ENCODE measurements at regions not wholly inside any gene's neighbourhood (a gene's known extent, or its start where the extent isn't known, plus 50 kb on each side); places are given as distances from the start of the nearest gene placed in this dataset.

DNA sequence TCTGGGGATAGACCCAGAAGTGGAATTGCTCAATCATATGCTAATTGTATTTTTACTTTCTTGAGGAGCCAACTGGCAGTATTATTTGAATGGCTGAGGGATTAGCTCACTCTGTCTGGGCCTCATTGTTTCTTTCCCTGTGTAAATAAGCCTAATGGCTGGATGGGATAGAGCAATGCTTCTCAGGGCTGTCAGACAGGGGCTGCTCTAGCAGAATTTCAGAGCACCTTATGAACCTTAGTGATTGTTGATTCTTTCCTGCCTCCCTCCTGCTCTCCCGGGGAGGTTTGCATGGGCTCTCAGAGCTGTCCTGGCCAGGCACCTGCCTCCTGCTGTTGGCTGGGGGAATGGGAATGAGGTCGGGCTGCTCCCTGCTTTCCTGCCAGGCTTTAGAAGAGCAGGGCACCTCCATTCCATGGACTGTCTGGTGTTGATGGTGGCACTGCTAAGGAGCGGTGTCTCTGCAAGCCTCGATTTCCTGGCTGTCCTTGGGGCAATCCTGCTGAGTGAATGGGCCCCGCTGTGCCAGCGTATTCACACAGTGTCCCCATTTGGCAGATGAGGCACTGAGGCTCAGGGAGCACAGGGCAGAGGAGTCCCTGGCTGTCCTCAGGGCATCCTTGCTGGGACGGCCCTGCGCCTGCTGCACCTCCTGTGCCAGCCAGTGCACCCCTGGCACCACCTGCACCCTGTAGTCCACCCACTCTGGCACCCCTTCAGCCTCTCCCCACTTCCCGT lies 468.2 kb upstream of the HS6ST1 start:
- no peak for DNase-seq

DNA sequence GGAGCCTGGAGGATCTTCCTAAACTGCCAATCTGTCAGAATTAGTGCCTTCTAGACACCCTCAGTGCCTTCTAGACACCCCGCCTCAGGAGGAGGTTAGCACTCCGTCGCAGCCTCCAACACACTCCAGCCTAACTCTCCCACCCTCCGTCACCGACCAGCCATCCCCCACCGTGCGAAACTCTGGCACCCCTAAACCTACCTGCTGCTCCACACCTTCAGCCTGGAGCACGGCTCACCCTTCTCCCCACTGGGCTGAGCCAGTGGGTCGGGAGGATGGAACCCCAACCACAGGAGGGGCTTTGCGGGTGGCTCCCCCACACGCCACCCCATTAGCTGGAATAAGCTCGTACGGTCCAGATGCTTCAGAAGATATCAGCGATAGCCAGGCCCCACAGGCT lies 468.9 kb upstream of the HS6ST1 start:
- DNase-seq, result no peak

GRCh38 chr2:128788636-128789220 lies 470.1 kb upstream of the HS6ST1 start:
- no peak for DNase-seq

DNA sequence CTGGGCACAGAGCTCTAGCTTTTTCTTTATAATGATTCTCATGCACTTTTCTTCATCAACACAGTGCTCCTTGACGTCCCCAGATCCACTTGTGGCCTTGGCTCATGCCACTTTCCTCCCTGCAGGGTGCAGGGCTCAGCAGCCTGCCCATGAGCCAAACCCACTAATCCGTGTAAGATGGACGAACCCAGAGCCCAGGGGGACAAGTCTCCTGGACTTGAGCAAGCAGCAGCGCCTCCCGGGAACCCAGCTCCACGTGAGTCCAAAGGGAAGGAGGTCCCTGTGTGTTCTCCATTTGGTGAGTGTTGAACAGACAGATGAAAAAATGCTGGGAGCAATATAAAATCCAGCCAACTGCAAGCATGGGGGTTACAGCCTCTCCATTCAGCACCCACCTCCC lies 470.6 kb upstream of the HS6ST1 start:
- DNase-seq, result no peak

DNA sequence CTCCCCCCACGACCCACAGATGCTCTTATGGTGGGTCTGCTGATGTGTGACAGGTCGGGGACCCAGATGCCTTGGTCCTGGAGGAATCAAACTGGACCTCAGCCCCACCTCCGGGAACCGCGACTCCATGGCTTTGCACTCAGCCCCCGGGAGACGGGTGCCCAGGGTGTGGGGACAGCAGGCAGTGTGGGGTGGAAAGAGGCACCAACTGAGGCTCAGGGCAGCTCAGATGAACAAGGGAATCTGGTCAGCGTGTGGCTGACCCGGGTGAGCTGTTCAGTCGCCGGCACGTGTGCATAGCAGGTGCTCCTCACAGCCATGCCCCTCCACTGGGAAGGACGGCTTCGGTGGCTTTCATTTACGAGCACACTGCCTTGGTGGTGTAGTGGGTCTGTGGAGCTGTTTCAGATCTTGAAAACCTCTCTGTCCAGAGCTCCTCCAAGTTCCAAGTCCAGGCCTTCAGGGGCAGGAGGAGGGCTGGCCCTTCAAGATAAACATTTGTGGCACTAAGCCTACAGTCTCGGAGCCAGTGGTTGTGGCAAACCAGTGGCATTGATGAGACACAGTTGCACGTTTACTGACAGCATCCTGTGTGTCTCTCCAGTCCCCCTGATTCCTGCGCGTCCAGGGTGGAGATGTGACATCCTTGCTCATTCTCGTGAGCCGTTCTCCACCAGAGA lies 471.2 kb upstream of the HS6ST1 start:
- no peak for DNase-seq

GRCh38 chr2:128790541-128791001 lies 471.9 kb upstream of the HS6ST1 start:
- DNase-seq, result no peak

- no peak for DNase-seq
These were observed 472.7 kb upstream of the HS6ST1 start for GRCh38 chr2:128791120-128791984.

DNA sequence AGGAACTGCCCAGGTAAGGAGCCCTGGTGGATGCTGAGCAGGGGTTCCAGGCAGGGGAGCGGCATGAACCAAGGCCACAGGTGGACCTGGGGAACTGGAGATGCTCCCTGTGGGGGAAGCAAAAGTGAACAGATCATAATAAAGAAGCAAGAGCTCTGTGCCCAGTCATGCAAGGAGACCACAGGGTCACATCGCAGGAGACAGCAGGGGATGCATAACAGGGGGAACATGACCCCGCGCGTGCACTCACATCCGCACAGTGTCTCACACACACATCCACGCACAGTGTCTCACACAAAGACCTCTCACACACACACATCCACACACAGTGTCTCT lies 473.3 kb upstream of the HS6ST1 start:
- peak; percentile 15 for DNase-seq

DNA sequence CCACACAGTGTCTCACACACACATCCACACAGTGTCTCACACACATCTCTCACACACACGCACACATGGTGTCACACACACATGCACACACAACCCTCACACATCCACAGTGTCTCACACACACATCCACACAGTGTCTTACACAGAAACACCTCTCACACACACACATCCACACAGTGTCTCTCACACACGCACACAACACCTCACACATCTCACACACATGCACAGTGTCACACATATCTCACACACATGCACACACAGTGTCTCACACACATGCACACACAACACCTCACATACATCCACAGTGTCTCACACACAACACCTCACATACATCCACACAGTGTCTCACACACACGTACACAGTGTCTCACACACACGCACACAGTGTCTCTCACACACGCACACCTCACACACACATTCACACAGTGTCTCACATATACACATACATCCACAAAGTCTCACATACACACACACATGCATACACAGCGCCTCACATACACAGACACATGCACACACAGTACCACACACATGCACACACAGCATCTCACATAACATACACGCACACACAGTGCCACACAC lies 473.9 kb upstream of the HS6ST1 start:
- no peak for DNase-seq

- no peak for DNase-seq
These were observed 474.7 kb upstream of the HS6ST1 start for GRCh38 chr2:128793404-128793803.

DNA sequence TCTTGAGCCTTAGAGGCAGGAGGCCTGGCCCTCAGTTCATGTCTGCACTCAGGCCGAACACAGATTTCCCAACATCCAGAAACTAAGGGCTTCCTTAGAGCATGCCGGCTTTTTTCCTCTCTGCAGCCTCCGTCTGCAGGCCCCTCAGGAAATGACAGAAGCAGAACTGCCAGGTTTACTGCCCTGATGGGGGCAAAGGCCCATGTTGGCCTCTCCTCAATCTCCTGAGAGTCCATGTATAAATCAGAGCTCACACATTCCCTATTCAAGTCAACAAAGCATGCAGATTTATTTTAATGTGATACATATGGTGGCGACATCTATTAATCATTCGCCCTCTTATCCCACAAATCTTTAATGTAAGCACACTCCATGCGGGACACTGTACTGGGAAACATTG lies 475.6 kb upstream of the HS6ST1 start:
- no peak for DNase-seq

DNA sequence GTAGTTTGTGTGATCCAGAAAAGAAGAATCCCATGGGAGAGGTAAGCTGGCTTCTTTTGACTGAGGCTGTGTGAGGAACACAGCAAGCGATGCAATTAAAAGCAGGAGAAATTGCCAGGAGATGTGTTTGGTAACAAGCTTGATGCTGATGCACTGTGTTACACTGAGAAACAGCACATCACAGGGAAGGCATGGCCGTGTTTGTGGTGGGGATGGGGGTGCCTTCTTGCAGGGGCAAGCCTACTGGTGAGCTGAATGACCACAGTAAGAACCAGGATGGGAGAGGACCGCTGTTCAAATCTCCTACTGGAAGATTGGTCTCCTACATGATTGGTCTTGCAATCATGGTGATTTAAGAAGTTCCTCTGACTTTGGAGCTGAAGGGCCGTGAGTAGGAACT lies 477.7 kb upstream of the HS6ST1 start:
- DNase-seq, result no peak

GRCh38 chr2:128797092-128797491 lies 478.4 kb upstream of the HS6ST1 start:
- DNase-seq, result no peak

- DNase-seq, result no peak
These were observed 478.9 kb upstream of the HS6ST1 start for GRCh38 chr2:128797533-128797932.

GRCh38 chr2:128797937-128798336 lies 479.3 kb upstream of the HS6ST1 start:
- no peak for DNase-seq

GRCh38 chr2:128798502-128799283 lies 480.0 kb upstream of the HS6ST1 start:
- no peak for DNase-seq

DNA sequence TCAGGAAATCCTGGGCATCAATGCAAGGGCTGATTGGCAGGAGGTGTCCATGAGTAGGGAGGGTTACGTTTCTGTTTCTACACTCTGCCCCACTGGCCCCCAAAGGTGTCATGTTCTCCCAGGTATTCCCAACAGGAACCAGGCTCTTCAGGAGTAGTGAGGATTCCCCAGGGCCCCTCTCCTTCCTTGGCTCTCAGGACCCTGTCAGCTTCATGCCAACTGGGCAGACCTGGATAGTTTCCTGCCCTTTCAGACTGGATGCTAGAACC lies 480.6 kb upstream of the HS6ST1 start:
- DNase-seq, result peak; percentile 22

GRCh38 chr2:128799730-128800129 lies 481.1 kb upstream of the HS6ST1 start:
- DNase-seq, result no peak

GRCh38 chr2:128801576-128801975 lies 482.9 kb upstream of the HS6ST1 start:
- peak; percentile 92 for DNase-seq

DNA sequence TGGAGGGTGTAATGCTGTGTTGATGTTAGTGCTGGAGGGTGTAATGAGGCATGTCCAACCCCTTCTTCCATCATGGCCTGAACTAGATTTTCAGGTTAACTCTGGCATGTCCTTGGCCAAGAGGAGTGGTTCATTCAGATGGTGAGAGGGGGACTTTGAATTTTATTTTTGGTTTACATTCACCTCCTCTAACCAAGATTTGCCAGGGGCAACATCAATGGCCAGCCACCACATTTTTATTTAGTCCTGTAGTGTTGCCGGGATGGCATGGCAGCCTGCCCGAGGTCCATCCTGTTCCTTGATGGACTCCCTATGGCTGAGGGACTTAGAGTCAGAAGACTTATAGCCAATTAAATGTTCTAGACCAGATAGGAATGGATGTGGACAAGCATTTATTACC lies 484.6 kb upstream of the HS6ST1 start:
- DNase-seq, result no peak

- DNase-seq, result peak; percentile 64
These were observed 486.6 kb upstream of the HS6ST1 start for GRCh38 chr2:128805237-128805636.

- no peak for DNase-seq
These were observed 487.2 kb upstream of the HS6ST1 start for GRCh38 chr2:128805918-128806317.

All from NCI-H2171 treated with DMSO at 0.1 percent for 48 hours (cell line).